HG02981 (cell line): ENCODE measurements at regions not wholly inside any gene's neighbourhood (a gene's known extent, or its start where the extent isn't known, plus 50 kb on each side); places are given as distances from the start of the nearest gene placed in this dataset.

ENCODE experiments used
- ATAC-seq: cut with Tn5 transposase; IDR thresholded peaks from one replicate; pipeline ENCODE4 v1.9.1; 2021; ENCODE audit warnings: mild to moderate bottlenecking, moderate library complexity; ENCODE audit not compliant: unreplicated experiment

DNA sequence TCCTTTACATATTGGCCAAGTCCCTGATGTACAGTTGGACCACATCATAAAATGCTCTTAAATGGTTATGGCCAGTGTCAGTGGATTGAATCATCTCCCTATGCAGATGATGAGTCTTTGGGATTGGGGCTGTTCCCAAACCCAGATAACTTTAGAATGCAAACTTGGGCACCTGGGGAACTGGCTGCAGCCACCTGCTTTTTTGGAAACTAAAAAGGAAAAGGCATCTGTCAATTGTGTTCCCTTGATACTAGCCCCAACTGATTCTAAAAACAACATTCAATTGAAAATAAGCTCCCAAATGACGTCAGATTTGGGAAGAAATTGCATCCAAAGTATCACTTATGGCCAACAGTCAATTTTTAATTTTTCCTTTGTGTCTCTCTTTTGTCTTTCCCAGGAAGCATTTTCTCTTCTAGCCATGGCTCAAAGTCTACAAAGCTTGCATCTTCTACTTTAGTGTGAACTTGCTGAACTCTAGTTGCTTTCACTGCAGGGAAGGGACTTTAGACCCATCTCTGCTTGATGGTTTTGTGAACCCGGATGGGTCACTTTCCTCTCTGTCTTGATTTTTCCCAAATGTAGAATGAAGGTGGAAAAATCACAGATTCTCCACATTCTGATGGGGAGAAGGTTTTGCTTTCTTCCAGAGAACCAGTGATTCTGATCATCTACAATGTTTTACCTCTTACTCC is 402.3 kb upstream of the USP24 start:
- no peak for ATAC-seq

DNA sequence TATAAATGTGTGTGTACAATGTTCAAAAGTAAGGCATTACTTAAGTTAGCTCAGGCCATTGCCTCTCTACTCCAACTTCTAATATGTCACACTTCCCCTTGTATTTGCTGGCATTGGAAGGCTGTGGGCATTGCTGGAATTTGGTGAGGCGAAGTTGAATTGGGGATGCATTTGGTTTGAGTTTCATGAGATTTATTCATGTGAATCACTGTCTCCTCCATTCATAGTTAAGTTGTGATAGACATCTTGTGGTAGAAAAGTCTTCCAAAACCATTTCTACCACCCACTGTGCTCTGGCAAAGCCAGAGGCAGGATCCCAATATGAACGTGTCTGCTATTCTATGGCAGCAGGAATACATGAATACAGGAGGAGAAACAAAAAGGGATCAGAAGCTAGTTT is 397.8 kb upstream of the USP24 start:
- no peak for ATAC-seq

DNA sequence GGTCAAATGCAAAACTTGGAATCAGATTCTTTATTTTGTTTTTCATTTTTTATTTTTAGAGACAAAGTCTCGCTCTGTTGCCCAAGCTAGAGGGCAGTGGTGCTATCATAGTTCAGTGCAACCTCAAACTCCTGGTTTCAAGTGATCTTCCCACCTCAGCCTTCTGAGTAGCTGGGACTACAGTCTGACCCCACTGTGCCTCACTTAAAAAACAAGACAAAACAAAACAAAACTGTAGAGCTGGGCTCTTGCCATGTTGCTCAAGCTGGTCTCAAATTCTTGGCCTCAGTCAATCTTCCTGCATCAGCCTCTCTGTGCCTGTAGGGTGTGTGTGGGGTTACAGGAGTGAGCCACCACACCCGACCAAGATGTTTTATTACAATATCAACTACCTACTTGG is 396.0 kb upstream of the USP24 start:
- no peak for ATAC-seq

DNA sequence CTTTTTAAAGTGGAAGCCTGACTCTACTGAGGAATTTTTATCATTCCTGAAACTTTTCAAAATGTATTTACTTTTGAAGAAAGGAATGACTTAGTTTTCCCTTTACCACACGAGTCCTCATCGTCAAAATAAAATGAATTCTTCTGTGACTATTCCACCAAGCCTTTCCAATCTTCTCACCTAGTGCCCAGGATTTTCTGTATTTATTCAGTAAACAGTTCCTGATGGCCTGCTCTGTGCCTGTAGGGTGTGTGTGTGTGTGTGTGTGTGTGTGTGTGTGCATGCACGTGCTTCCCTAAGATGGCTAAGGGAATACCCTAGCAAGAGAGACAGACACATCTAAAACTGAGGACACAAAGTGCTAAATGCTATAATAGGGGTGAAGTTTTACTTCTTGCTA is 395.0 kb upstream of the USP24 start:
- no peak for ATAC-seq

DNA sequence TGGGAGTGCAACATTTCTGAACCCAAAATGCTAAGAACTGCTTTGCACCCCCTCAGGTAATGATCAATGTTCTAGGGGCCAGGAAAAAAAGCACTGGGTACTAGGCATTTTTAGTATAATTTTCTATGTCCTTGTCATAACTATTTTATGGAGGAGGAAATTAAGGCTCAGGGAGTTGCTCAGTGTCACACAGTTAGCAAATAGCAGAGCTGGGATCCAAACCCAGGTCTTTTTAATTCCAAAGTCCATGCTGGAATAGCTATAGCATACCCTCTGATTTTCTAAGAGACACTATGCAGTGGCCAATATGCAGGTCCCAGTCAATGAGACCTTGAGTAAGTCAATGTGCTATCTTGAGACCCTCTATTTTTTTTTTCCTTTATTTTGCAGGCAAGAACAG is 394.5 kb upstream of the USP24 start:
- no peak for ATAC-seq

DNA sequence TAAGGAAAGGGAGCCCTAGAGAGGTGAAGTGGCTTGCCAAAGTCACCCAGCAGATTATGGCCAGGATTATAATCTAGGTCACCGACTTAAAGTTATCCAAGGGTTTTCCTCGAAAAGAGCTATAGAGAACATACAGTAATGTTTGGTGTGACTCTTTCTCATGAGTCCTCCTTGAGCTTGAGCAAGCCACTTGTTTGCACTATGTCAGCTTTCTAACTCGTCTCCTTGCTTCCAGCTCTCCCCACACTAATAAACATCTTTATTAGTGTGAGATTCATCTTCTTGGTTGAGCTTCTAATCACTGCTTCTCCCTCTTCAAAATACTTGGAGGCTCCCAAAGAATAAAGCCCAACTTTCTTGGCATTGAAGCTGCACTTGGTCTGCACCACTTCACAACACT is 390.0 kb upstream of the USP24 start:
- ATAC-seq: no peak

DNA sequence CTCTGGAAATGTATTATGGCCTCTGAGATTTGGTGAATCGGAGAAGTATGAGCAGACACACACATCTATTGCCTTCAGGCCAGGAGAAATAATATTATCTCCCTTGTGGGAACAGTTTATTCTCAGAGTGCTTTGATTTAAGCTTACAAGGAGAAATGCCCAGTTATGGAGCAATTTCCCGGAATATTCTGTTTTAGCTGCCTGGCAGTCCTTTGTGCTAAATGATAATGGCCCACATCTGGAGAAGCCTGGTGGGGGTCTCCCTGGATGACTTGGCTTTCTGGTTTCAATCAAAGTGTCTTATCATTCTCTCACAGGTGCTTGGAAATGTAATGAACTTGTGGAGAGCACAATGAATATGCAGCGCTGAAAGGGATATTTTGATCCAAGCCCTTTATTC is 389.6 kb upstream of the USP24 start:
- ATAC-seq: no peak

DNA sequence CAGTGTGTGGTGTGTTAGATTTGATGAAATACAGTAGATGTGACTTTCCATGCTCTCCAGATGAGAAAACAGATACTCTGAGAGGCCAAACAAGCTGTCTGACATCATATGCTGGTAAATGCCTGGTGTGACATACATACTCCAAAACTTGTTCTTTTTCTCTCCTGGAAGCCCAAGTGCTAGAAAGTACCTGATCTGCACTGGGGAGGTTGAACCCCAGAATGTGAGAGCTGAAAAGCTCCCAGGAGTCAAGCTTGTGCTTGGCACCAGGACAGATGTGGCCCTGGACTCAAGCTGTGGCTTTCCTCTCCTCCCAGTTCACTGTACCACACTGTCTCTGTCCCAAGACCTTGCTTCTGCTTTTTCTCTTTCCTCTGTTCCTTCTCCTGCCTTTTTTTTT is 389.0 kb upstream of the USP24 start:
- no peak for ATAC-seq

DNA sequence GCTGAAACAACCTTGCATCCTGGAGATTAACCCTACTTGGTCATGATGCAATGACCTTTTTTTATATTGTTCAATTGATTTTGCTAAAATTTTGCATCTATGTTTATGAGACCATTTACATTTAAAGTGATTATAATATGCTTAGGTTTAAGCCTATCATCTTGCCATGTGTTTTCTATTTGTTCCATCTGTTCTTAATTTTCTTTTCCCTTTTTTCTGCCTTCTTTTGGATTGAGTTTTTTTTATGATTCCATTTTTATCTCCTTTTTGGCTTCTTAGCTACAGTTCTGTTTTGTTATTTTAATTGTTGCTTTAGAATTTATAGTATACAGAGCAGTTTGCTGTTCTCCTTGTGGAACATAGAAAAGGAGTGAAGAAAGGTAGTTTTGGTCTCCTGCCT is 385.1 kb upstream of the USP24 start:
- no peak for ATAC-seq

DNA sequence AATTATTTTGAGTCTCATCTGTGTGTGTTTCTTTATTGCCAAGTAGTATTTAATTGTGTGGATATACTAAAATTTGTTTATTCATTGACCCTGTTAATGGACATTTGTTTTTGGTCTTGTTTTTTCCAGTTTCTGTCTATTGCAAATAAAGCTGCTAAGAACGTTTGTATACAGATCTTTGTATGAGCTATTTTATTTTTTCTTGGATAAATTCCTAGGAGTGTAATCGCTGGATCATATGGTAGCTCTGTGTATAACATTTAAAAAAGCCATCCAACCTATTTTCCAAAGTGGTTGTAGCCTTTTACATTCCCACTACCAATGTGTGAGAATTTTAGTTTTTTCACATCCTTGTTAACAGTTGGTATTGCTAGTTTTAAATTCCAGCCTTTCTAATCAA is 382.7 kb upstream of the USP24 start:
- ATAC-seq: no peak

DNA sequence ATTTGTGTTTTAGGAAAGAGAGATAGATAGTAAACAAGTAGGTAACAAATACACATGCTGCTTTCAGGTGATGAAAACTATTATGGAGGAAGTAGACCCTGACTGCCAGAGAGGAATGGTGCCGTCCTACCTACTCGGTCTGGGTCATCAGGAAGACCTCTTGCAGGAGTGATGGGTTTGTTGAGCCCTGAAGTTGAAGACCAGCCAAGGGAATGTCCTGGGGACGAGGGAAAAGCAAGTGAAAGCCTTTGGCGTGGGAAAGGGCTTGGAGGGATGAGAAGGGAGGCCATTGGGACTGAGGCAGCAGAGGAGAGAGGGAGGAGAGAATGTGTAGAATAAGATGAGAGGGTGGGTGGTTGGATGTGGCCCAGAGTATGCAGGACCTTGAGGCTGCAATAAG is 379.5 kb upstream of the USP24 start:
- no peak for ATAC-seq

DNA sequence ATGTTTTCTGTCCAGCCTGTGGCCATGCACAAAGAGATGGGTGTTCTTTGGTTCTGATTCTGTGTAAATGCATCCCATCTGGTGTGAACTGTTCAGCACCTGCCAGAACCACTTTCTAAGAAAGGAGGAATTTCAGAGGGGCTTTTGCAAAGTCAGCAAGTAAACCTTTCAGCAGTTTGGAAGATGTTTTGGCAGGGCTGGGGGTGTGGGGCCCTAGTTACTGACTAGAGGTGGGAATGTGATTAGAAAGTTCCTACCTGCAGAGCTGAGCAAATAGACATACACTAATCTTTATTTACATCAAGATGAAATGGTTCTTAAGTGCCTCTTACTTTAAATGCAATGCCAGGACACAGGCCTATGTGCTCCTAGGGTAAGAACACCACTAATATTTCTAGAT is 378.1 kb upstream of the USP24 start:
- no peak for ATAC-seq

DNA sequence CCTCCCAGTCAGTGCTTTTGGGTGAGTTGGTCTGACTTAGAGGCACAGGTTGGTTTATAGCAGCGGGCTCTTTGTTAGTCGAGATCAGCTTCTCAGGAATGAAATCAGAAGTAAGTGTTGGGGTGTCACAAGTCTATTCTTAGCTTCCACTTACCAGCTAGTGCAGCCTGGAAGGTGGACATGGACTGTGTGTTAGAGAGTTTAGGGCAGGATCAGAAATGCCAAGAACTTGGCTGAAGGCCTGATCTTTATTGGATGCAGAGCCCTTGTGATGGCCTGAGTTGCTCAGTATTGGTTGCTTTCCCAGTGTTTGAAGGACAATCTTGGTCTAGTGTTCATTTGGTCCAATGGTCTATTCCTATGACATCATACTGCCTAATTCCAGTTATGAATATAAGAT is 377.0 kb upstream of the USP24 start:
- no peak for ATAC-seq

DNA sequence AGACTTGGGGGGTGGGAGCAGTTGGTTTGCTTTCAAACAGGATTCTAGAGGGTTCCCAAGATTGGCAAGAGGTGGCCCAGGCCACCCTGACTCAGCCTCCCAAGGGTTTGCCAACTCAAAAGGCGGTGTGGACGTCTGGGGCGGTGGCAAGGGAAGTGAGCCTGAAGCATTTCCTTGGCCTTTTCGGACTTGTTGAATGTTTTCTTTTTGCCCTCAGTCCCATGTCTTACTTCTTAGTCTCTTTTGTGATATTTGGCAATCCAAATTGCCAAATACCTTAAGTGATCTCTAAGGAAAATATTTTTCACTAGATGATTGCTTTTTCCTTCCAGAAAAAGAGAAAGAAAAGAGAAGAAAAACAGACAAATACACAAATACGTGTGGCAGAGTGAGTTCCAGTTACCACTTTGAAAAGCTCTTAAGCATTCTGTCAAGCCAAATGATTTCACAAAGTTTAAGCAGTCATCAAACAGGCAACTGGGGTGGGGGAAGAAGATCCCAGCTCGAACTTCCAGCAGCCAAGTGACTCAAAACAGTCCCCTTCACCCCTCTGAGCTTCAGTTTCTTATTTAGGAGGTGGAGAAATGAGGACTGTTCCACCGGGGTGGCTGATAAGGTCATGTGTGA is 374.6 kb upstream of the USP24 start:
- no peak for ATAC-seq

DNA sequence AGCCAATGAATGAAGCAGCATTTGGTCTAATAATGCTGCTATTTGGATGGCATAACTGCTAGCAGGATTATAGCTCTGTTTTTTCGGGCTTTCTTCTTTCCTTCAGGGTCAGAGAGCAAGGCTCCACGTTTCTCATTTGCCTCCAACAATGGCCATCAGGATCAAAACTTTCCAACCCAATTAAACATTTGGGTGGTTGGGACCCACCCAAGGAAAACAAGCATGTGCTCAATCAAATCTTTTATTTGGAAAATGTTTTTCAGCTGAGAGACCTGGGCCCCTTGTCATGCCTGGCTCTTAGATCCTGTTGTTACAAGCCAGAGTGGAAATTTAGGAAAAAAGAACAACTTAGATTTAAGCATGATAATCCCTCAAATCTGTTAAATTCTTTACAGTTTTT is 373.1 kb upstream of the USP24 start:
- no peak for ATAC-seq

DNA sequence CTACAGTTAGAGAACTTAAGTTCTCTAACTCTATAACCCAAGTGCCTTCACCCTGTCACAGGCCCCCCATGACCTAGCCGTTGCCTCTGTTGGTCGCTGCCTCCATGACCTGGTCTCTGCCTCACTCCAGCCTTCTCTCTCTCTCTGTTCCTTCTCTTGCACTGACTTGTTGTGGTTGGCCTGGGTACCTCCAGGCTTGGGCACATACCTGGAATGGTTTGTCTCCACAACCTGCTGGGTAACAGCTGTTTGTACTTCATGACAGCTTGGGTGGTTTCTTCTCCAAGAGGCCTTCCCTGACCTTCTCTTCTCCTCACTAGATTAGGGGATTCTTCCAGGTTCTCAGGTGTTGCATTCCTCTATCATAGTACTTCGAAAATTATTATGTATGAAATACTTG is 371.6 kb upstream of the USP24 start:
- no peak for ATAC-seq

DNA sequence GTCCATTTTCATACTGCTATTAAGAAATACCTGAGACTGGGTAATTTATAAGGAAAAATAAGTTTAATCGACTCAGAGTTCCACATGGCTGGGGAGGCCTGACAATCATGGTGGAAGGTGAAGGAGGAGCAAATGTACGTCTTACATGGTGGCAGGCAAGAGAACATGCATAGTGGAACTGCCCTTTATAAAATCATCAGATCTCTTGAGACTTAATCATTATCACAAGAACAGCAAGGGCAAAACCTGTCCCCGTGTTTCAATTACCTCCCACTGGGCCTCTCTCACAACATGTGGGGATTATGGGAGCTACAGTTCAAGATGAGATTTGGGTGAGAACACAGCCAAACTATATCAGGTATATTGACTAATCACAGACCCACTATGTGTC is 370.2 kb upstream of the USP24 start:
- ATAC-seq: no peak

DNA sequence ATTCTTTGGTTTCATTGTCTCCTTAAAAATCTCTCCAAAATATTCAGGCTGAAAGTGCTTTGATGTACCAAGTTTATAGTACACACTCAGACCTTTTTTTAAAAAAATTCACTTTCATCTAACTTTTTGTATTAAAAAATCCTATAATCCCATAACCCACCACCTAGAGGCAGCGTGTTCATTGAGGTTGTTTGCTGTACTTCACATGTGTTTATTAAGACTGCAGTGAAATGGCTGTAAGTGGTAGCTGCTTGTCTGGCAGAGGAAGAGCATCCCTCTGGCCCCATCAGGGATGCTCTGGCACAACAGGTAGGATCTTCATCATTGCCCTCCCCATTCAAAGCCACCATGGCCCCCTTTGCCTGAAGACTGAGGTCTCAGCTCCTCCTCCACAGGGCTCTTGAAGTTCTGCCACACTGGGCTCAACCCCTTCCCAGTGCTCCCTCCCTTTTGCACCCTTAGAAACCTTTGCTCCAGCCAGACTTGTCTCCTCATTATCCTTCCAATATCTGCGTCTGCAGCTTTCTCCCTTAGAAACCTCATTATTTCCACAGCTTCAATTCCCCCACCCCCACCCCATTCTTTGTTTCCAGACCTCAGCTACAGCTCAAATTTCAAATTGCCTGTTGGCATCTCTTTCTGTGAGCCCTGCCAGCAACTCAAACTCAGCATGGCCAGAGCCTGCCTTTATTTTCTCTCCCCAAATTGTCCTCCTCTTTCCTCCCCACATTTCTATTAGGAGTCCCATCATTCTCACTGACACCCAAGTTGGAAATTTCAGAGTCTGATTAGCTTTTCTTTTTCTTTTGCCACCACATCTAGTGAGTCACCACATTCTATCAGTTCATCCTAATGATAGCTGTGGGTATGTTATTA is 369.6 kb upstream of the USP24 start:
- ATAC-seq: no peak

DNA sequence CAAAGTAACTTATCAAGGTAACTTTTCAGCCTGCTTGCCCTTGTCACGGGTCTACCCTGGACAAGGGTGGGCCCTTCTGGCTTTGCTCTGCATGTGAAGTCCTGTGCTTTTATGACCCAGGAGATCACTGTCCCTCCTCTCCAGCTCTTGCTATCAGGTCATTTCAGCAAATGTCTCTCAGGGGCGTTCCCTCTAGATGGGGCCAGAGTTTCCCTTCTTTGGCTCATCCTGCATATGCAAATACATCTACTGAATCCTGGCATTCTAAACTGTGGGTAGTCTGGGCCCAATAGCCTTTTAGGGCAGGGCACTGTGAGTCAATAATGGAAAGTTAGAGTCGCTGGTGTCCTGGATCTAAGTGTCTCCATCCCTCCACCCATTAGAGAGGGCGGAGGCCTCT is 366.9 kb upstream of the USP24 start:
- no peak for ATAC-seq

DNA sequence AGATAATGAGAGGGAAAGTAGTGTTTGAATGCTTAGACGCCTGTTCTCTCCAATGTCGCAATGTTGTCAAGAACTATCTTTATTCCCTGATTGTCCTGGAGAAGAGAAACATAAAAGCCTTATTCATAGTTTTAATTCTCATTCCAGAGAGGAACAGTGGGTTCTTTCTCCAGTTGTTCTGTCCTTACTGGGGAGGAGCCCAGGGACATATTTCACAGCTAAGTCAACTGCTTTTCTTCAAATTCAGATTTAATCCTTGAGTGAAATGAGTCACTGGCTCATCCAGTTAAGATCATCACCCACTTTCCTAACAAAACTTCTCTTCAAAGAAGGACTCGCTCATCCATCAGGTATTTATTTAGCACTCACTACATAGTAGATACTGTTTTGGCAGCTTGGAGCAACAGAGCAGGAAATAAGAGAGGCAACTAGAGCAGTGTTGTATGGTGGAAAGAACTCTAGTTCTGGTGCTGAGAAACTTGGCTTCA is 365.7 kb upstream of the USP24 start:
- no peak for ATAC-seq

DNA sequence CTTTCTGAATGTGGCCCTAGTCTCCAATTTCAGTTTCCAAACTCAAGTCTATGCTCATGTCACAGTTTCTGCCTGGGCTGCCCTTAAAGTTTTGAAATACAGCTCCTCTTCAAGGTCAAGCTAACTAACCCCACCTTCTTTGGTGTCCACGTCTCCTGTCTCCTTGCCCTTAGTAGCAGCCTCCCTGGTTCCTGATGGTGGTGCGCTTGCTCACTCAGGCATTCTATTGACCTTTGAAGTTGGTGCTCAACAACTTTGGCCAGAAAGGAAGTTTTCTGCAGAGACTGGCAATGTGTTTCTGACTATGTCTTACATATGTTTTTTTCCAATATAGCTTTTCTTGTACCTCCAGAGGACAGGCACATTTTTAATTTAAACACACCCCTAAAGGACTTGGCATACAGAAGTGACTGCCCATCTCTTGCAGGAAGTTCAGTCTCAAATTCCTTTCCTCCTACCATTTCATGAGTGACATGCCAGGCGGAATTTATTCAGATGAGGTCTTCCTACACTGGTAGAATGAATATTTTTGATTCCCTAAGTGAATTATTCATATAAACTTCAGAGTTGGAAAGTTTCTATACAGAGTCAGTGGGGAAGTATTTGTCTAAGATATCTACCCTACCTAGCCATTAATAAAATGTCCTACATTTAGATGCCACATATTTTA is 364.3 kb upstream of the USP24 start:
- no peak for ATAC-seq
